Hepatocyte (in vitro differentiated cells): ENCODE measurements at regions not wholly inside any gene's neighbourhood (a gene's known extent, or its start where the extent isn't known, plus 50 kb on each side); places are given as distances from the start of the nearest gene placed in this dataset.

ENCODE experiments used
- CTCF ChIP-seq: fragments of 200-600 bp; sonication (generic); IDR thresholded peaks from 2 replicates; pipeline ENCODE4 v1.5.1; 2016; ENCODE audit warnings: antibody characterized with exemption, mild to moderate bottlenecking; ENCODE audit not compliant: poor library complexity
- EZH2 ChIP-seq: fragments of 200-600 bp; sonication (generic); IDR thresholded peaks from 2 replicates; pipeline ENCODE4 v1.6.1; 2016; ENCODE audit warnings: antibody characterized with exemption, mild to moderate bottlenecking, borderline replicate concordance

GRCh38 chr7:110181768-110182167, 909.2 kb upstream of the LRRN3 start:
- TF ChIP-seq CTCF (no peak), EZH2 (no peak)
